DMS53 treated with DMSO at 0.1 percent for 48 hours (cell line): ENCODE measurements at regions not wholly inside any gene's neighbourhood (a gene's known extent, or its start where the extent isn't known, plus 50 kb on each side); places are given as distances from the start of the nearest gene placed in this dataset.

ENCODE experiments used
- DNase-seq: peaks from one replicate; lab custom pipeline; 2025; ENCODE audit not compliant: unreplicated experiment; lab: John Stamatoyannopoulos, UW

DNA sequence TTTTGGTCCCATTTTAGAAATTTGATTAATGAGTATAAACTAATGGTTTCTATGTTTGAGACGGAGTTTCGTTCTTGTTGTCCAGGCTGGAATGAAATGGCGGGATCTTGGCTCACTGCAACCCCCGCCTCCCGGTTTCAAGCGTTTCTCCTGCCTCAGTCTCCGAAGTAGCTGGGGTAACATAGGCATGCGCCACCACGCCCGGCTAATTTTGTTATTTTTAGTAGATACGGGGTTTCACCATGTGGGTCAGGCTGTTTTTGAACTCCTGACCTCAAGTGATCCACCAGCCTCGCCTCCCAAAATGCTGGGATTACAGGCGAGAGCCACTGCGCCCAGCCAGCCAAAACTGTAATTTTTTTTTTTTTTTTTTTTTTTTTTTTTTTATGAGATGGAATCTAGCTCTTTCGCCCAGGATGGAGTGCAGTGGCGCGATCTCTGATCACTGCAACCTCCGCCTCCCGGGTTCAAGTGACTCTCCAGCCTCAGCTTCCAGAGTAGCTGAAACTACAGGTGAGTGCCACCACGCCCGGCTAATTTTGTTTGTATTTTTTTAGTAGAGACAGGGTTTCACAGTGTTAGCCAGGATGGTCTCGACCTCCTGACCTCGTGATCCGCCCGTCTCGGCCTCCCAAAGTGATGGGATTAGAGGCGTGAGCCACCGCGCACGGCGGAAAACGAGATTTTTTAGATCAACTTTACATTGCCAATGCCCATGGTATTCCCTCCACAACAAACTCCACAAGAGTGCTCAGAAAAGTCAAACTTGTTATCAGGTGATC is 127.8 kb downstream of the HFE start:
- no peak for DNase-seq

DNA sequence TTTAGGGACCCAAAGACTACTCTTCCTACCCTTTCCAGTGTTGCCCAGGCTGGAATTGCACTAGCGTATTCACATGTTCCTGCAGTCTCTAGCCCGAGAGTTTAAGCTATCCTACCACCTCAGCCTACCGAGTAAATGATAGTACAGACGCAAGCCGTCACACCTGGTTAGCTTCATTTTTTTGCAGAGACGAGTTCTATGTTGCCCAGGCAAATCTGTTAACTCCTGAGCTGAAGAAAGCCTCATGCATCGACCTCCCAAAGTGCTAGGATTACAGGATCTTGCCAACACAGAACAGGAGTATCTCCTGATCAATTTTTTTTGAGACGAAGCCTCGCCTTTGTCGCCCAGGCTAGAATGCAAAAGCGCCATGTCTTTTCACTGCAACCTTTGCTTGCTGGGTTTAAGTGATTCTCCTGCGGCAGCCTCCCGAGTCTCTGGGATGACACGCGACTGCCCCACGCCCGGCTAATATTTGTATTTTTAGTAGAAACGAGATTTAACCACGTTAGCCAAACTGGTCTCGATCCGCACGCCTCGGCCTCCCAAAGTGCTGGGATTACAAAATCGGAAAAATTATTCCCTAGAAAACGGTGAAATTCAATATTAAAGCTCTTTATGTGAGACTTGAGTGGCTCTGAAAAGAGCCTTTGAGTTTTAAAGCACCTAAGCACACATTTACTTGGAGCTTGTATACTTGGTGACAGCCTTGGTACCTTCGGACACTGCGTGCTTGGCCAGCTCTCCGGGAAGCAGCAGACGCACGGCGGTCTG is 128.5 kb downstream of the HFE start:
- DNase-seq = peak; percentile 67

DNA sequence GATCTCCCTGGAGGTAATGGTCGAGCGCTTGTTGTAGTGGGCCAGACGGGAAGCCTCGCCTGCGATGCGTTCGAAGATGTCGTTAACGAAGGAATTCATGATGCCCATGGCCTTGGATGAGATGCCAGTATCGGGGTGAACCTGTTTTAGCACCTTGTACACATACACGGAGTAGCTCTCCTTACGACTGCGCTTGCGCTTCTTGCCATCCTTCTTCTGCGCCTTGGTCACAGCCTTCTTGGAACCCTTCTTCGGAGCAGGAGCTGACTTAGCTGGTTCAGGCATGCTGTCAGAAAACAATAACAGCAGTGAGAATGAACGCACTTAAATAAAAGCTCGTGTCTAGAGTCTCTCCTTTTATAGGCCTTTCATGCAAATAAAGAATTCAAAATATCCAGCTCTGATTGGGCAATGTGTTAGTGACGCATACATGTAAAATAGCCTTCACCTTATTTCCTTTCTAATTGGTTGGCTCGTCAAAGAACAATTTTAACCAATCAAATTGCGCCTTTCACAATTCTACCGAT is 129.2 kb downstream of the HFE start:
- peak; percentile 97 for DNase-seq

DNA sequence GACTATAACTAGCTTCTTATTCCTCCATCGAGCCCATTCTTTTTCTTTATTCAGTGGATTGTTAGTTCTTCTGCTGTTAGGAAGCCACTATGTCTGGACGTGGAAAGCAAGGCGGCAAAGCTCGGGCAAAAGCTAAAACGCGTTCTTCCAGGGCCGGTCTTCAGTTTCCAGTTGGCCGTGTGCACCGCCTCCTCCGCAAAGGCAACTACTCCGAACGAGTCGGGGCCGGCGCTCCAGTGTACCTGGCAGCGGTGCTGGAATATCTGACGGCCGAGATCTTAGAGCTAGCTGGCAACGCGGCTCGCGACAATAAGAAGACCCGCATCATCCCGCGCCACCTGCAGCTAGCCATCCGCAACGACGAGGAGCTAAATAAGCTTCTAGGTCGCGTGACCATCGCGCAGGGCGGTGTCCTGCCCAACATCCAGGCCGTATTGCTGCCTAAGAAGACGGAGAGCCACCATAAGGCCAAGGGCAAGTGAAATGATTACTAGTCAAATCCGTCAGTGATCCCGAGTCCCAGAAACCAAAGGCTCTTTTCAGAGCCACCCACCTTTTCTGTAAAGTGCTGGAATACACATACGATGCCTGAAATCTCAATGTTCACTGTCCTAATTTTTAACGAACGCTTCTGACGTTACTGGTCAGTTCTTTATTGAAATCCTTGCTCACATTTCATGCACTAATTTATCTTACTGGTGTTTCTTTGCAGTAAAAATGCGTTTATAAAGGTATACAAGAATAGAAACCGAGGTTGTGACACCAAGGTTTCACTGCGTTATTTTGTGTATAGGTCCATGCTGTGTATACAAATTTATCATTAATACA is 129.9 kb downstream of the HFE start:
- peak; percentile 87 for DNase-seq

DNA sequence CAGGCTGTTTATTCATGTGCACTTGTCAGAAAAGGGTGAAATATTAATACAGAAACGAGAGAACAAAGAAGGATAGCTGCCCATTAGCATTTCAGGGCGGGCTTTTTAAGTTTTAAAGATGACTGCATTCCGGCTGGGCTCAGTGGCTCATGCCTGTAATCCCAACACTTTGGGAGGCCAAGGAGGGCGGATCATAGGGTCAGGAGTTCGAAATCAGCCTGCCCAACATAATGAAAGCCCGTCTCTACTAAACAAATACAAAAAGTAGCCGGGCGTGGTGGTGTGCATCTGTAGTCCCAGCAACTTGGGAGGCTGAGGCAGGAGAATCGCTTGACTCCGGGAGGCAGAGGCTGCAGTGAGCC is 130.5 kb downstream of the HFE start:
- DNase-seq = no peak

DNA sequence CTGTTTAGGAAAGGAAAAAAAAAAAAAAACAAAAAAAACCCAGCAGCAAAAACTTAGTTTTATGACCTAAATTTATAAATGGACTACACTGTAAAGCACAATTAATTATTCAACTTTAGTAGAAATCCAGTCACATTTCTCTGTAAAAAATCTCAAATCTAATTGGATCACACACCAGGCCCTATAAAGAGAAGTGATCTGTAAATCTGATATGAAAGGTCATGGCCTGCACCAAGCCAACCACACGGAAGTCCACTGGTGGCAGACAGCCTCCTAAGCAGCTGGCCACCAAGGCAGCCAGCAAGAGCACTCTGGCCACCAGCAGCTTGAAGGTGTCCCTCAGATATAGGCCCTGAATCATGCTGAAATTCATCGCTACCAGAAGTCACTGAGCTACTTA is 131.6 kb downstream of the HFE start:
- DNase-seq = no peak

DNA sequence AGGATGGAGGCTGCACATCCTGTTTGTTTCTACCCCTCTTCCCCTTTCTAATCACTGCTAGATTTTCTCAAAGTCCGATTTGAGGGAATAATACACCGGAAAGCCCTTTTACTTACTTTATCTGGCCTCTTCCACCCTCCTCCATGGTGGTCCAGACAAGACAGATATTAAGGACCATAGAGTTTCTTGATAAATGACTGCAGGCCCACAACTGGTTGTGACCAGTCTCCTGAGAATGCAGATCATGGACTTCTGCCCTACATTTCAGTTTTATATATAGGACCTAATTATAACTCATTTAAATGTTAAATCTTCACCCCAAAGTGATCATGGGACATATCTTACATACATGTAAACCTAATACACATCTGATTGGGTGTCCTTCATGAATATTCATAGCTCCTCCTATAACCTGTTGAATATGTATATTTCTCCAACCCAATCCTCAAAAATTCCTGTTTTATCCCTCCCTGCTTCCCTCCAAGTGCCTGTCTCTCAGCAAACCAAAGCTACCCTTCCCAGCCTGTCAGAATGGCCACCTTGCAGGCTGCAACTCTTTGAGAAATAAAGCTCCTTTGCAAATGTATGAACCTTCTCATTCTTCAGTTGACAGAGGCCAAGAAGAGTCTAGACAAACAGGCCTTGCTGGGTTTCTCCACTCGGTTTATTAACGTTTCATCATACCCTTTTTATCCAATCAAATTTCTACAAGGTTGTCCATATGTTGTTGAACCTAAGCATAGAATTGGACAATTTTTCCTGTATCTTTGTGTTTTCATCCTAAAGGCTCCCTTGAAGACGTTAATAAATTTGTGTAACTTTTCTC is 133.1 kb downstream of the HFE start:
- no peak for DNase-seq

DNA sequence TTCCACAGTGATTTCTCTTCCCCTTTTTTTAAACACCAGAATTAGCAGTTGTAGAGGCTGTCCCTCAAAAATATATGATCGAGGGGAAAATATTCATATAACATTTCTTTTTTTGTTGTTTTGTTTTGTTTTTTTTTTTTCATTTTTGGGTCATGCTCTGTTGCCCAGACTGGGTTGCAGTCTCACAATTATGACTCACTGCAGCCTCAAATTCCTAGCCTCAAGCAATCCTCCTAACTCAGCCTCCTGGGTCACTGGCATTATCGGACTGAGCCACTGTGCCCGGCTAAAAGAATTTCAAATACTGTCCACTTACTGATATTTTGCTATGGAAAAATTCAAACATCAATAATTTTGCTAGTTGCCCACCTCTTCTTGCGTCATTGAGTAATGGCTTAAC is 134.0 kb downstream of the HFE start:
- no peak for DNase-seq

DNA sequence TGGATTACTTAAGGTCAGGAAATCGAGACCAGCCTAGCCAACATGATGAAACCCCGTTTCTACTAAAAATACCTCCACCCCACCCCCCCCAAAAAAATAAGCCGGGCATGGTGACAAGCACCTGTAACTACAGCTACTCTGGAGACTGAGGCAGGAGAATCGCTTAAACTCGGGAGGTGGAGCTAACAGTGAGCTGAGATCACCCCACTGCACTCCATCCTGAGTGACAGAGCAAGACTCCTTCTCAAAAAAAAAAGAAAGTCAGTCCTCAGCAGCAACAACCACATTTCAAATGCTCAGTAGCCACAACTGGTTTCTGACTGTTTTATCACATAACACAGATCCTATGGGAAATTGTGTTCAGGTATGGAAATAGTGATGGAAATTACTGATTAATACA is 135.3 kb downstream of the HFE start:
- DNase-seq = no peak

DNA sequence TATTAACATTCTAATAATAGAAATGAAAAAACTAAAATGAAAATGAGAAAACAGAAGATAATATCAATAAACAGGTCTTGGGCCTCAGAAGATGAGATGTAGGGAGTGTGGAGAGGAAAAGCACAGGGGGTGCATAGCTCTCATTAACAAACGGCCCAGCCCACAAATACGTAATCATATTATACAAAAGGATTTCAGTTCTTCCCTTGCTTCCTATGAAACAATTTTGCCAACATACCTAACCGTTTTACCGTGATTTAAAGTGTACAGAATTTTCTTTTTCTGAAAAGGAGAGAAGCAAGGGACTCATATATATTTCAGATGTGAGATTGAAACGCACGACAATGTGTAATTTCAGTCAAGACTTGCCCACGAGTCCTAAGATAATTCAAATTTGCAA is 136.0 kb downstream of the HFE start:
- peak; percentile 14 for DNase-seq

DNA sequence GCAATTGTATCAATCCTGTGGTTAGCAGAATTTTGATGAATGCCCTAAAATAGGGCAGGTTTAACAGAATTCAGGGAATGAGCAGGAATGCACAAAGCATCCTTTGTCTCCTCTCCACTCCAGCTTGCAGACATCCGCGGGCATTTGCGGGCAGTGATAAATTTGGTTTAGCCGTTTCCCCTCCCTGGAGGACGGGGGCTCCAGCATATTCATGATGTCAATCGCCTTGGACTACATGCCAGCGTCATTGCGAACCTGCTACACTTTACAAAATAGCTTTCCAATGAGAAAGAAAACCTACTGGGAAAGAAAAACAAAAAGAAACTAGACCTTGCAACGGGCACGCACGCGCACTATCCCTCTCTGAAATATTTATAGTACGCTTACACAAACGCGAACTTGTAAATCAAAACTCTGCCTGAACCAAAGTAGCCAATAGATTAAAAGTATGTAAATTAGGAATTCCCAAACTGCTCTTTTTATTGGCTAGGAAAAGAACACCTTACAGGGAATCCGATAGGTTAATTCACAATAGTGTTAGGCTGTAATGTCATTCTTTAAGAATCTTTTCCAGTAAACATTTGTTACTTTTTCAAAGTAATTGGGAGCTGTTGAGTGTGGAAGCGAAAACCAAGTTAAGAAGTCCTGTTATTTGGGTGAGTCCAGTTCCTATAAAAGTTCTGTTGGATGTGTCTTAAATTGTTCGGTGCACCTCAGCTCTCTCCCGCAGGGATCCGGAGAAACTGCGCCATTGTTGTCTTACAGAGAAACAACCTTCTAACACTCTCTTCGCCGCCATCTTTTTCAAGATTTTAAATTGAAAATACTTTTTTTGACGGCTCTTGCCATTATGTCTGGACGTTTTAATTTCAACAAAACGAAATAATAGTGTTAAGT is 136.7 kb downstream of the HFE start:
- peak; percentile 79 for DNase-seq

DNA sequence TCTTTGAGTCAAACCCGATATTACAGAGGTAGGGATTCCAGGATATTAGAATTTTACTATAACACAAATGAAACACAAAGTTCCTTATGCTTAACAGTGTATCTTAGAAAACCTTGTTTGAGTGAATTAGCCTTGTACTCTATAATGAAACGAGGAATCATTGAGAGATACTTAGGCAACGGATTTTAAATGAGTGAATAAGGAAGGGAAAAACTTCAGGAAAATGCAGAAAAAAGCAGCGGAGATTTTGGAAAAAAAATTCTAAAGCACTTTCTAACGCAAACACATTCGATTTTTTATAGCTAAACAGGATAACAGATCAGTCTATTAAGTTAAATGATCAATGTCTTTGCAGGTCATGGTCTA is 137.3 kb downstream of the HFE start:
- DNase-seq = no peak

DNA sequence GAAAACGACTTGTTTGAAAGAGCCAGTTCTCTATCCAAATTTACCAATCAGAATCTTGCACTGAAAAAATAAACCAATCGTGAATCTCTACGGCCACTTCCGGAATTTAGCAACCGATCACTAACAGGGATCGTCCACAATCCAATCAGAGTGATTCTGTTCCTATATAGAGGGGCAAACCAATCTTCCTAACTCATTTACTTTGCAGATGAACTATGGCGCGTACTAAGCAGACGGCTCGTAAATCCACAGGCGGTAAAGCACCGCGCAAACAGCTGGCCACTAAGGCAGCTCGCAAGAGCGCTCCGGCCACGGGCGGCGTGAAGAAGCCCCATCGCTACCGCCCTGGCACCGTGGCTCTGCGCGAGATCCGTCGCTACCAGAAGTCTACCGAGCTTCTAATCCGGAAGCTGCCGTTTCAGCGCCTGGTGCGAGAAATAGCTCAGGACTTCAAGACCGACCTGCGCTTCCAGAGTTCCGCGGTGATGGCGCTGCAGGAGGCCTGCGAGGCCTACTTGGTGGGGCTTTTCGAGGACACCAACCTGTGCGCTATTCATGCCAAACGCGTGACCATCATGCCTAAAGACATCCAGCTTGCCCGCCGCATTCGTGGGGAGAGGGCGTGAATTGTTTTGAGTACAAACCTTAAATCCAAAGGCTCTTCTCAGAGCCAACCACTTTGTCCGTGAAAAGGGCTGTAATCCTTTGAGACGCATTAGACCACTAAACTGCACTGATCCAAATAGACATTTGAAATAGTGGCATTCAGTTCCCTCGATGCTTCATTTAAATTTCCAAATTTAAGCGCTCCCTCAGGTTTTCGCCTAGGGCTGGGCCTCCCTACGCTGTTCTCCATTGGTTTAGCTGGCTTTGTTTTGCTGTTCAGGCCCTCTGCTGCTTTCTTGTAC is 138.0 kb downstream of the HFE start:
- DNase-seq = no peak

DNA sequence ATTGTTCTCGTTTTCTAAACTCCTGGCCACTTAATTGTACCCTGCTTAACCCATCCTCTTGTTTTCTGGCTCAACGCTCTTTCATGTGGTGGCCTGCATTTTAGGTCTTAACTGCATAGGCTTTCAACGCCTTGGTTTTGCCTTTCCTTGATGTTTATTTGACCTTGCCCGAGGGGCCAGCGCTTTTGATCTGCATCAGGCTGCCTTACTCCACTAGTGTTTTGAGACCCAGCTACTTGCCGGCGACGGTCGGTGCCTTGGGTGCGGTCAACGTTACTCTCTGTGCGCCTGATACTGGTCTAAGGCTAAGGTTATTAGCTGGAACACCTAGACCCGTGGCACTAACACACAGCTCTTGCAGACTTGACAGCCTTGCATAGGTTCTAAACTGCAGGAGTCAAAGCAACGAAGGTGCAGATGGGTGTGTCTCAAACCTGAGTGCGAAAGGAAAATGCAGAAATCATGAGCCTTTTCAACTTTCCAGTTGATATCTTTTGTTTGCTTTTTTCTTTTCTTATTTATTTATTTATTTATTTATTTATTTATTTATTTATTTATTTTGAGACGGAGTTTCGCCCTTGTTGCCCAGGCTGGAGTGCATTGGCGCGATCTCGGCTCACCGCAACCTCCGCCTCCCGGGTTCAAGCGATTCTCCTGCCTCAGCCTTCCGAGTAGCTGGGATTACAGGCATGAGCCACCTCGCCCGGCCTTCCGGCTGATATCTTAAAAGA is 138.8 kb downstream of the HFE start:
- DNase-seq = no peak

DNA sequence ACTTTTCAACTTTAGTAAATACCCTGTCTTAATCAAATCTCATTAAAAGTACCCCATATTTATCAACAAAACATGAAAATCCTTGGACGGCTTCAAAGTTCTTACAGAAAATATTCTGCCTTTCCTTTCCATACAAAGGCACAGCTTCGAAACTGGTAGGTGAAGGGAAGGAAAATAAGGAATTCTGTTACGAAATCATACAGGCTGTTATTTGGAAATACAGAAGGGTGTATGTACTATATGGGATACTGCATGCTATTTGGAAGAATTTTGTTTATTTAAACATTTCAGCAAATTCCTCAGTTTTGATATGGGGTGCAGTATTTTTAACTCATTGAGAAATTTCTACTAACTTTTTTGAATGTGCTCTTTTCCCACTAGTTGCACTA is 138.4 kb upstream of the BTN3A2 start:
- no peak for DNase-seq

DNA sequence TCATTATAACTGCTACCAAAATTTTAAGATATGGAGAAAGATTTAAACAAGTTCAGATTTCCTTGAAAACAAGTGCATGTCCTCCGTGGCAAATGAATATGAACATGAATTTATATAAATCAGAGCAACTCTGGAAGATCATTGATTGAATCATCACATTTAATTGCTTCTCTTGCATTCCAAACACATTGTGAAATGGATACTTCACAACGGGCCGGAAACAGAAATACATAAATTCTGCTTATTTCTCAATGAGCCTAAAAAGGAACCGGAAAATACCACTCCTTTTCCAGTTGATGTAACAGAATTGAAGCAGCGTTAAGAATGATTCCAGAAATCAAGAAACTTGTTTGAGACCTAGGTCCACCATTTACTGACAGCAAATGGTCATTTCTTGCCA is 134.6 kb upstream of the BTN3A2 start:
- DNase-seq = no peak

DNA sequence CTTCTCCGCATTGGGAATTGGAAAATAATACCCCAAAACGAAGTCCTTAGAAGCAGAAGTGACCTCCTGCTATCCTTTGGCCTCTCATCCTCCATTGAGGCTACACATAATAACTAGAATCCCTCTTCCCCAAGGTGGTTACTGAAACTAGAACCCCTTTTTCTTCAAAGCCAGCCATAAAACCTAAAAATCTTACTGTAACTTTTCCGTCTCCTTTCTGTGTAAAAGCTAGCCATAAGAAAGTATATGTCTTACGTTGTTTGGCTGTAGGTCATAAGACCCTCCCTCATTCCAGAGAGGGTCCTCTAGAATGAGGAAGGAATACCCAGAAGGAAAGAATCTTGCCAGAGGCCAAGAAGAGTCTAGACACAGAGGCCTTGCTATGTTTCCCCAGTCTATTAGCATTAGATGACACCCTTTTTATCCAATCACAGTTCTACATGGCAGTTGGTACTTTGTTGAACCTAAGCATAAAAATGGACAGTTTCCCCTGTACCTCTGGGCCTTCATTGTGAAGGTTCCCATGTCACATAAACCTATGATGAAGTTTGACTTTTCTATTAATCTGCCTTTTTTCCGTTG is 133.9 kb upstream of the BTN3A2 start:
- DNase-seq = no peak
